ENCODE measurements at regions not wholly inside any gene's neighbourhood (a gene's known extent, or its start where the extent isn't known, plus 50 kb on each side); places are given as distances from the start of the nearest gene placed in this dataset.
"Not testable (repeated sequence)": the region's sequence is repeated elsewhere in the genome, so short reads cannot be mapped to it uniquely, and the experiment has no call there.

- TF ChIP-seq CTCF (conservative IDR thresholded peaks at IDR 0.05); ZFX (IDR thresholded peaks at IDR 0.05): not testable (repeated sequence)
Measured at GRCh38 chr2:63746548-63746947, 95.1 kb upstream of the UGP2 start.

Measured in C4-2B (cell line).